ENCODE measurements at regions not wholly inside any gene's neighbourhood (a gene's known extent, or its start where the extent isn't known, plus 50 kb on each side); places are given as distances from the start of the nearest gene placed in this dataset.

GRCh38 chr5:106241409-106241808 is 1429.3 kb downstream of the EFNA5 start:
- H3K4me3 ChIP-seq (ENCODE audit: low read length), result no peak overlapping the region
- no peaks in the 10 kb centered on the region for H3K9me3 ChIP-seq (ENCODE audit: insufficient read depth, low read depth, low read length)
- H3K36me3 ChIP-seq (ENCODE audit: insufficient read depth, low read depth, low read length), result no peaks in the 10 kb centered on the region
- H3K9ac ChIP-seq (ENCODE audit: low read depth, low read length), result no peak overlapping the region
- H3K27ac ChIP-seq (ENCODE audit: low read length), result no peak overlapping the region
- H3K27me3 ChIP-seq (ENCODE audit: insufficient read depth, low read length), result no peaks in the 10 kb centered on the region
- H3K4me1 ChIP-seq (ENCODE audit: insufficient read depth, low read length), result no peaks in the 10 kb centered on the region

- Histone ChIP-seq H3K4me3 (ENCODE audit: low read length) (no peak overlapping the region), H3K4me1 (ENCODE audit: insufficient read depth, low read length) (no peaks in the 10 kb centered on the region), H3K9ac (ENCODE audit: low read depth, low read length) (no peak overlapping the region), H3K27me3 (ENCODE audit: insufficient read depth, low read length) (no peaks in the 10 kb centered on the region), H3K27ac (ENCODE audit: low read length) (no peak overlapping the region), H3K9me3 (ENCODE audit: insufficient read depth, low read depth, low read length) (no peaks in the 10 kb centered on the region), H3K36me3 (ENCODE audit: insufficient read depth, low read depth, low read length) (no peaks in the 10 kb centered on the region)
Measured at GRCh38 chr5:106205916-106206571, 1464.7 kb downstream of the EFNA5 start.

- Histone ChIP-seq H3K9me3 (ENCODE audit: insufficient read depth, low read depth, low read length) (no peaks in the 10 kb centered on the region), H3K4me1 (ENCODE audit: insufficient read depth, low read length) (no peaks in the 10 kb centered on the region), H3K27ac (ENCODE audit: low read length) (no peak overlapping the region), H3K27me3 (ENCODE audit: insufficient read depth, low read length) (no peaks in the 10 kb centered on the region), H3K36me3 (ENCODE audit: insufficient read depth, low read depth, low read length) (no peaks in the 10 kb centered on the region), H3K9ac (ENCODE audit: low read depth, low read length) (no peak overlapping the region), H3K4me3 (ENCODE audit: low read length) (no peak overlapping the region)
Measured at GRCh38 chr5:106202035-106202434, 1468.7 kb downstream of the EFNA5 start.

GRCh38 chr5:106200971-106201370 is 1469.8 kb downstream of the EFNA5 start:
- Histone ChIP-seq H3K4me3 (ENCODE audit: low read length) (no peak overlapping the region), H3K27ac (ENCODE audit: low read length) (no peak overlapping the region), H3K9ac (ENCODE audit: low read depth, low read length) (no peak overlapping the region), H3K36me3 (ENCODE audit: insufficient read depth, low read depth, low read length) (no peaks in the 10 kb centered on the region), H3K9me3 (ENCODE audit: insufficient read depth, low read depth, low read length) (no peaks in the 10 kb centered on the region), H3K4me1 (ENCODE audit: insufficient read depth, low read length) (no peaks in the 10 kb centered on the region), H3K27me3 (ENCODE audit: insufficient read depth, low read length) (no peaks in the 10 kb centered on the region)

GRCh38 chr5:106195679-106196474 is 1474.9 kb downstream of the EFNA5 start:
- Histone ChIP-seq H3K36me3 (ENCODE audit: insufficient read depth, low read depth, low read length) (no peaks in the 10 kb centered on the region), H3K4me1 (ENCODE audit: insufficient read depth, low read length) (no peaks in the 10 kb centered on the region), H3K27me3 (ENCODE audit: insufficient read depth, low read length) (no peaks in the 10 kb centered on the region), H3K9ac (ENCODE audit: low read depth, low read length) (no peak overlapping the region), H3K9me3 (ENCODE audit: insufficient read depth, low read depth, low read length) (no peaks in the 10 kb centered on the region), H3K27ac (ENCODE audit: low read length) (no peak overlapping the region), H3K4me3 (ENCODE audit: low read length) (no peak overlapping the region)

GRCh38 chr5:106189121-106189809 is 1481.5 kb downstream of the EFNA5 start:
- H3K4me3 ChIP-seq (ENCODE audit: low read length), result no peak overlapping the region
- H3K9ac ChIP-seq (ENCODE audit: low read depth, low read length), result no peak overlapping the region
- no peaks in the 10 kb centered on the region for H3K4me1 ChIP-seq (ENCODE audit: insufficient read depth, low read length)
- H3K27ac ChIP-seq (ENCODE audit: low read length), result no peak overlapping the region
- H3K36me3 ChIP-seq (ENCODE audit: insufficient read depth, low read depth, low read length), result no peaks in the 10 kb centered on the region
- no peaks in the 10 kb centered on the region for H3K9me3 ChIP-seq (ENCODE audit: insufficient read depth, low read depth, low read length)
- H3K27me3 ChIP-seq (ENCODE audit: insufficient read depth, low read length), result no peaks in the 10 kb centered on the region

GRCh38 chr5:106185661-106186081 is 1485.1 kb downstream of the EFNA5 start:
- H3K36me3 ChIP-seq (ENCODE audit: insufficient read depth, low read depth, low read length), result no peaks in the 10 kb centered on the region
- H3K27ac ChIP-seq (ENCODE audit: low read length), result no peak overlapping the region

GRCh38 chr5:106174903-106175302 is 1495.8 kb downstream of the EFNA5 start:
- Histone ChIP-seq H3K36me3 (ENCODE audit: insufficient read depth, low read depth, low read length) (no peaks in the 10 kb centered on the region), H3K4me3 (ENCODE audit: low read length) (no peak overlapping the region), H3K9me3 (ENCODE audit: insufficient read depth, low read depth, low read length) (peaks cover 7% of the 10 kb centered on the region; the same call in 1 of the 2 replicates), H3K27ac (ENCODE audit: low read length) (no peak overlapping the region), H3K4me1 (ENCODE audit: insufficient read depth, low read length) (no peaks in the 10 kb centered on the region), H3K9ac (ENCODE audit: low read depth, low read length) (no peak overlapping the region), H3K27me3 (ENCODE audit: insufficient read depth, low read length) (no peaks in the 10 kb centered on the region)

More at GRCh38 chr5:106185661-106186081, 1485.1 kb downstream of the EFNA5 start:
- H3K4me3 ChIP-seq (ENCODE audit: low read length), result no peak overlapping the region
- H3K9ac ChIP-seq (ENCODE audit: low read depth, low read length), result no peak overlapping the region
- no peaks in the 10 kb centered on the region for H3K9me3 ChIP-seq (ENCODE audit: insufficient read depth, low read depth, low read length)
- H3K27me3 ChIP-seq (ENCODE audit: insufficient read depth, low read length), result no peaks in the 10 kb centered on the region
- no peaks in the 10 kb centered on the region for H3K4me1 ChIP-seq (ENCODE audit: insufficient read depth, low read length)

GRCh38 chr5:106172681-106173532 is 1497.8 kb downstream of the EFNA5 start:
- Histone ChIP-seq H3K27me3 (ENCODE audit: insufficient read depth, low read length) (no peaks in the 10 kb centered on the region), H3K27ac (ENCODE audit: low read length) (no peak overlapping the region), H3K9me3 (ENCODE audit: insufficient read depth, low read depth, low read length) (peaks cover 7% of the 10 kb centered on the region; the same call in 1 of the 2 replicates), H3K4me1 (ENCODE audit: insufficient read depth, low read length) (no peaks in the 10 kb centered on the region), H3K4me3 (ENCODE audit: low read length) (no peak overlapping the region), H3K9ac (ENCODE audit: low read depth, low read length) (no peak overlapping the region), H3K36me3 (ENCODE audit: insufficient read depth, low read depth, low read length) (no peaks in the 10 kb centered on the region)

- Histone ChIP-seq H3K9me3 (ENCODE audit: insufficient read depth, low read depth, low read length) (peaks cover 7% of the 10 kb centered on the region; the same call in 1 of the 2 replicates), H3K4me3 (ENCODE audit: low read length) (no peak overlapping the region), H3K36me3 (ENCODE audit: insufficient read depth, low read depth, low read length) (no peaks in the 10 kb centered on the region), H3K27me3 (ENCODE audit: insufficient read depth, low read length) (no peaks in the 10 kb centered on the region), H3K4me1 (ENCODE audit: insufficient read depth, low read length) (no peaks in the 10 kb centered on the region), H3K27ac (ENCODE audit: low read length) (no peak overlapping the region), H3K9ac (ENCODE audit: low read depth, low read length) (no peak overlapping the region)
Measured at GRCh38 chr5:106171708-106172107, 1499.0 kb downstream of the EFNA5 start.

GRCh38 chr5:106171132-106171531 is 1499.6 kb downstream of the EFNA5 start:
- Histone ChIP-seq H3K4me1 (ENCODE audit: insufficient read depth, low read length) (no peaks in the 10 kb centered on the region), H3K4me3 (ENCODE audit: low read length) (no peak overlapping the region), H3K27ac (ENCODE audit: low read length) (no peak overlapping the region)

More at GRCh38 chr5:106171132-106171531, 1499.6 kb downstream of the EFNA5 start:
- peaks cover 7% of the 10 kb centered on the region; the same call in 1 of the 2 replicates for H3K9me3 ChIP-seq (ENCODE audit: insufficient read depth, low read depth, low read length)
- no peak overlapping the region for H3K9ac ChIP-seq (ENCODE audit: low read depth, low read length)
- no peaks in the 10 kb centered on the region for H3K36me3 ChIP-seq (ENCODE audit: insufficient read depth, low read depth, low read length)
- H3K27me3 ChIP-seq (ENCODE audit: insufficient read depth, low read length), result no peaks in the 10 kb centered on the region

Measured in iPS-20b (cell line).